Esophagus squamous epithelium (tissue), 5 donors: ENCODE measurements at regions not wholly inside any gene's neighbourhood (a gene's known extent, or its start where the extent isn't known, plus 50 kb on each side); places are given as distances from the start of the nearest gene placed in this dataset.

ENCODE experiments used
- DNase-seq: peaks from one replicate; lab custom pipeline; 2025; lab: John Stamatoyannopoulos, UW
- H3K27ac ChIP-seq, 4 donors: fragments of 200-600 bp; sonication (generic); one replicate each; pipeline ENCODE4 v1.5.1; 2016 to 2019; ENCODE audit warnings: mild to moderate bottlenecking in 1 of 4
- H3K27me3 ChIP-seq, 4 donors: fragments of 200-600 bp; sonication (generic); 1 replicate in 3 of 4; 2 replicates in 1 of 4; pipeline versions ENCODE4 v1.5.1 to v1.6.0; 2017 to 2021; ENCODE audit warnings: antibody characterized with exemption in 1 of 4
- H3K36me3 ChIP-seq, 3 donors: fragments of 200-600 bp; sonication (generic); one replicate each; pipeline ENCODE4 v1.5.1; 2016 to 2019
- H3K4me1 ChIP-seq, 3 donors: fragments of 200-600 bp; sonication (generic); one replicate each; pipeline ENCODE4 v1.5.1; 2017 to 2019
- H3K4me3 ChIP-seq, 4 donors: fragments of 200-600 bp; sonication (generic); 1 replicate in 3 of 4; 2 replicates in 1 of 4; pipeline ENCODE4 v1.5.1; 2016 to 2019; ENCODE audit warnings: mild to moderate bottlenecking in 2 of 4, moderate library complexity in 1 of 4
- H3K9me3 ChIP-seq, 3 donors: fragments of 200-600 bp; sonication (generic); one replicate each; pipeline ENCODE4 v1.5.1; 2016 to 2019
- CTCF ChIP-seq, 6 experiments: fragments of 450-650 bp in 4 of 6; fragments of 200-600 bp in 2 of 6; sonication (generic) in 2 of 6; IDR thresholded peaks; one replicate each; pipeline ENCODE4 v1.5.1; 2016 to 2019; ENCODE audit warnings: antibody characterized with exemption in 6 of 6, mild to moderate bottlenecking in 4 of 6, moderate library complexity in 4 of 6
- POLR2A ChIP-seq, 4 donors: fragments of 450-650 bp; IDR thresholded peaks; one replicate each; pipeline ENCODE4 v1.6.1; 2017; ENCODE audit warnings: antibody characterized with exemption in 4 of 4, mild to moderate bottlenecking in 4 of 4, moderate library complexity in 3 of 4
- WGBS, 2 donors: methylation state at CpG; one replicate each; pipeline ENCODE4 v1.1.5; 2018; 5-methylcytosine and 5-hydroxymethylcytosine counted together
- intact Hi-C: fragments of 100-400 bp; cut with DNase I; formaldehyde crosslinking; loops from one replicate; pipeline ENCODE4 v1.15.0; 2022
- donor health status: DM: yes; HTN: yes; CAD: no.

- 76 to 81% methylated on average over 3 of the region's 3 CpGs for WGBS, 2 donors
- no peak for TF ChIP-seq CTCF (IDR thresholded peaks at IDR 0.05)
- TF ChIP-seq POLR2A (IDR thresholded peaks at IDR 0.05) = no peak
- DNase-seq = no peak
- Histone ChIP-seq H3K4me1 (peaks cover 18 to 65% (median 58%) of the 10 kb centered on the region in 3 donors), H3K27ac (peak overlapping the region in 3 of 4 donors; percentile 69 to 81 (median 76)), H3K36me3 (no peaks in the 10 kb centered on the region), H3K9me3 (no peaks in the 10 kb centered on the region), H3K27me3 (no peaks in the 10 kb centered on the region), H3K4me3 (no peak overlapping the region)
- intact Hi-C loops = no loop called here
These were observed 143.6 kb downstream of the VAPA start for GRCh38 chr18:10057401-10057893.

- intact Hi-C loops = no loop called here
- WGBS, 2 donors = 24 to 41% methylated on average over 5 of the region's 5 CpGs
These were observed 144.3 kb downstream of the VAPA start for GRCh38 chr18:10057894-10058791.

GRCh38 chr18:10059610-10060468, 146.0 kb downstream of the VAPA start:
- no peak for TF ChIP-seq CTCF (IDR thresholded peaks at IDR 0.05)
- TF ChIP-seq POLR2A (IDR thresholded peaks at IDR 0.05) = no peak
- no peak for DNase-seq
- H3K4me3 ChIP-seq = peak overlapping the region in 1 of 4 donors; percentile 30
- peaks cover 18 to 60% (median 55%) of the 10 kb centered on the region in 3 donors for H3K4me1 ChIP-seq
- H3K27ac ChIP-seq = peak overlapping the region in 3 of 4 donors; percentile 56 to 76 (median 61)
- no peaks in the 10 kb centered on the region for H3K9me3 ChIP-seq
- no peaks in the 10 kb centered on the region for H3K36me3 ChIP-seq
- no peaks in the 10 kb centered on the region for H3K27me3 ChIP-seq
- intact Hi-C loops = no loop called here
- 41 to 58% methylated on average over 13 to 17 of the region's 22 CpGs for WGBS, 2 donors

More at GRCh38 chr18:10057894-10058791, 144.3 kb downstream of the VAPA start:
- no peak for DNase-seq
- Histone ChIP-seq H3K36me3 (no peaks in the 10 kb centered on the region), H3K27me3 (no peaks in the 10 kb centered on the region), H3K4me3 (no peak overlapping the region), H3K27ac (peak overlapping the region; percentile 47 to 81 (median 72)), H3K4me1 (peaks cover 18 to 61% (median 55%) of the 10 kb centered on the region in 3 donors), H3K9me3 (no peaks in the 10 kb centered on the region)
- TF ChIP-seq POLR2A (IDR thresholded peaks at IDR 0.05) = no peak
- no peak for TF ChIP-seq CTCF (IDR thresholded peaks at IDR 0.05)

GRCh38 chr18:10060469-10060782, 146.6 kb downstream of the VAPA start:
- no peak overlapping the region for H3K4me3 ChIP-seq

More at GRCh38 chr18:10060469-10060782, 146.6 kb downstream of the VAPA start:
- TF ChIP-seq POLR2A (IDR thresholded peaks at IDR 0.05) = no peak
- TF ChIP-seq CTCF (IDR thresholded peaks at IDR 0.05) = no peak
- no peaks in the 10 kb centered on the region for H3K36me3 ChIP-seq
- WGBS, 2 donors = 75 to 83% methylated on average over 4 to 6 of the region's 6 CpGs
- no peaks in the 10 kb centered on the region for H3K27me3 ChIP-seq
- DNase-seq = no peak
- peaks cover 18 to 60% (median 55%) of the 10 kb centered on the region in 3 donors for H3K4me1 ChIP-seq
- no peaks in the 10 kb centered on the region for H3K9me3 ChIP-seq
- intact Hi-C loops = no loop called here
- H3K27ac ChIP-seq = peak overlapping the region in 3 of 4 donors; percentile 56 to 76 (median 61)
